Amniotic epithelial cell (primary cell): ENCODE measurements at regions not wholly inside any gene's neighbourhood (a gene's known extent, or its start where the extent isn't known, plus 50 kb on each side); places are given as distances from the start of the nearest gene placed in this dataset.
"Not testable (repeated sequence)": the region's sequence is repeated elsewhere in the genome, so short reads cannot be mapped to it uniquely, and the experiment has no call there.

Source experiments
- DNase-seq: peaks from one replicate; pipeline ENCODE4 v3.0.0-alpha.2; 2010; ENCODE audit warnings: low read depth

GRCh38 chr7:127530148-127530547, 55.2 kb downstream of the GCC1 start:
- DNase-seq, result peak; percentile 60

GRCh38 chr7:127527561-127527960, 57.8 kb downstream of the GCC1 start:
- DNase-seq, result no peak

DNA sequence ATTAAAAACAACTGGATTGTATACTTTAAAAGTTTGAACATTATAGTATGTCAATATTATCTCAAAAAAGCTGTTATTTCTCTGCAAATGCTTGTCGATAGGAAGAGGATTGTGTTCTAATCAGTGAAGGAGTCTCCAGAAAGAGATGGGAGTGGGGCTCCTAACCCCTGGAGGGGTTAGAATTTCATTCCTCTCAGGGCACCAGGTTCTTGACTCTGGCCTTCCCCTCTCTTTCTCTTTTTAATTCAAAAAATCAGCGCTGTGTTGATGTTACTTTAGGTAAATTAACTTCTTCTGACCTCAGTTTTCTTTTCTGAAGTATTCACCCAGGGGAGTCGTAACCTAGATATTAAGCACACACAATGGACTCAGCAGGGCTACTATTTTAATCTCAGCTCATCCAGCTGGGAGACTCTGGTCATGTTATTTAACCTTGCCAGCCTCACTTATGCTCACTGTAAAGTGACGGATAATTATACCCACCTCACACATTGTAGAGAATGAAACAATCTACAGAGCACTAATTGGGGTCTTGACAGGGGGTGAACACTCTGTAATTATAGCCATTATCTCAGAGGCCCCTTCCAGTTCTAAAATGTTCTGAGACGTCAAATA, 59.4 kb downstream of the GCC1 start:
- DNase-seq, result no peak

- DNase-seq, result no peak
Measured at GRCh38 chr7:127516320-127516719, 69.1 kb downstream of the GCC1 start.

GRCh38 chr7:127514499-127514898, 70.9 kb downstream of the GCC1 start:
- peak; percentile 22 for DNase-seq

DNA sequence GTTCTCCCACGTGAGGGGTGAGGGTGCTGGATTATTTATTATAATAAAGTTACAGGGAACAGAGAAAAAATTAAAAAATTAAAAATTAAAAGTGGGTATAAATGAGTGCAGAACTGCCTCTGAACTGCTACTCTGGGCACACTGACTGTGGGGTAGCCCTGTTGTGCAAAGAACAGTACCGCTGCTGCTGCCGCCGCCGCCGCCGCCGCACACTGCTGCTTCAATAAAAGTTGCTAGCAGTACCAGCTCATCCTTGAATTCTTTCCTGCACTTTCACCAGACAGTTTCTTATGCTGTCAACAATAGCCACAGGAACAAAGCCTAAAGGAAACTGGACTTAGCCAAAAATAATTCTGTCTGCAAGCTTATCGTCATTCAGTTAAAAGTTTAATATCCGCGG, 72.1 kb downstream of the GCC1 start:
- no peak for DNase-seq

GRCh38 chr7:127512663-127513062, 72.7 kb downstream of the GCC1 start:
- DNase-seq, result no peak

DNA sequence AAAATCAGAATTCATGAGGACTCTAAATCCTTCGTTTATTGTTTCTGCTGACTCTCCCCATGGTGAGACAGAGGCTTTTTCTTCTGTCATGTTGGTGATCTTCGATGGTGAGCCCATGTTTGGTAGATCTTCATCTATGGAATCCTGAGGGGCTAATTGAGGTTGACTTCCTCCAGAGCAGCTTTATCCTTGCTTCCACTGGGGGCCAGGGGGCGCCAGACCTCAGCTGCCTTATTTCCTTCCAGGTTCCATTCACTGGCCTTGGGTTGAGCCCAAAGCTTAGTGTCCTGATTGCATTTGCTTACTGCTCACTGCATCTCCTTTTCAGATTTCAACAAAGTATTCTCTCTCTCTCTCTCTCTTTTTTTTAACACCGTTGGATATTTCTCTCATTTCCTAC, 80.7 kb downstream of the GCC1 start:
- peak; percentile 16 for DNase-seq

DNA sequence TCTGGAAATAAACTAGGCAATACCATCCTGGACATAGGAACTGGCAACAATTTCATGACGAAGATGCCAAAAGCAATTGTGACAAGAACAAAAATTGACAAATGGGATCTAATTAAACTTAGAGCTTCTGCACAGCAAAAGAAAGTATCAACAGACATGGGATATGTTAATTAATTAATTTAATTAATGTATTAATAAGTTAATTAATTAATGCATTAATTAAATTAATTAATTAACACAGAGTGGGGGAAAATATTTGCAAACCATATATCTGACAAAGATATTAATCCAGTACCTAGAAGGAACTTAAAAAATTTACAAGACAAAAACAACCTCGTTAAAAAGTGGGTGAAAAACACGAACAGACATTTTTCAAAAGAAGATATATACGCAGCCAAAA, 83.6 kb downstream of the GCC1 start:
- no peak for DNase-seq

DNA sequence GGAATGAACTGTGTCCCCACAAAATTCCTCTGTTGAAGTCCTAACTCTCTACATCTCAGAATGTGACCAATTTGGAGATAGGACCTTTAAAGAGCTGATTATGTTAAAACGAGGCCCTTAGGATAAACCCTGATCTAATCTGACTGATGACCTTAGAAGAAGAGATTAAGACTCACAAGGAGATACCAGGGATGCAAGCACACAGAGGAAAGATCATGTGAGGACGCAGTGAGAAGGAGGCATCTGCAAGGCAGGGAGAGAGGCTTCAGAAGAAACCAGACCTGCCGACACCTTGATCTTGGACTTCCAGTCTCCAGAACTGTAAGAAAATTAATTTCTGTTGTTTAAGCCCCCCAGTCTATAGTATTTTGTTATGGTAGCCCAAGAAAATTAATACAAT, 94.9 kb upstream of the ZNF800 start:
- no peak for DNase-seq

DNA sequence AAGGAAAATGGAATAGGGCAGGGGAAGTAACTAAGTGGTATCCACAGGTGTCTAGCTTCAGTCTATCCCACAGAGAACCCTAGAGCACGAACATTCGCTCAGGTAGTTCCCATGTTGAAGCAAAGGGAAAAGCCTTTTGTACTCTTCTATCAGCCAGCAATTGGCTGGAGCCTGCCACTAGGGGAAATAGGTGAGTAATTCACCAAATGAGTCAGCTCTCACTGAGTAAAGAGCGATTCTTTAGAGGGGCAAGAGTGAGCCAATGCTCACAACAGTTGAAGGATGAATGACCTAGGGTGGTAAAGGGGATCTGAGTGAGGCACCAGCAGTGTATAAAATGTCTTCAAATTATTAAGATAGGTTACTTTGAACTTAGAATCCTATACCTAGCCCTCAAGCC, 94.1 kb upstream of the ZNF800 start:
- peak; percentile 1 for DNase-seq

DNA sequence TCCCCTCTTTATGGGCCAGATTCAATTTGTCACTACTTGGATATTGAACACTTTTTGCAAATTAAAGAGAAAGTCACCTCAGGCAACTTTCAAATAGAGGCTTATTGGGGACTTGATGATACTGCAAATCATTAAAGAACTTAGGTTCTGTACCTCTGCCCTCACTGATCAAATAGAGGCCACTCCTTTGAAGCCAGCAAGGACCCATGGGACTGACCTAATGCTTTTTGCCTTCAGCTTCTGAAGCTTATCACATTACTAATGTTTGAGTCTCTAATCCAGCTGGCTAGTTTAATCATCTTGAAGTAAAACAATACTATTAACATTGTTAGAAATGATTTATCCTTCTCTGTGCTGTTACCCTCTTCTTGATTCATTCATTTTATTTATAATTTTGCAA, 93.0 kb upstream of the ZNF800 start:
- no peak for DNase-seq

DNA sequence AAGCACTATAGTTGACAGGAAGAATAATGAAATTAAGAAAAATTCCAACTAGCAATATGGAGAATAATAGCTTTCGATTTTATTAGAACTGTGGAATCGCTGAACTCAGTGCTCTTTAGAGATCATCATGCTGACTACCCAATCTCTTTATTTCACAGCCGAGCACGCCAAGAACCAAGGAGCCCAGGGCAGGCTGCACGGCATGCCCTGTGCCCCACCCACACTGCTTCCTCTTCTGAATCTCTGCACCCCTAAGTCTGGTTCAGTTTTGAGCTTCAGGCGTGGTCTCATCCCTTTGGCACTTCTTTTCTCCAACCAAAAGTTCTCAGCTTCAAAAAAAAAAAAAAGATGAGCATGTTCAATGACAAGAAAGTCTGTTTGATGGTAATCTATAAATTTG, 92.4 kb upstream of the ZNF800 start:
- no peak for DNase-seq

- no peak for DNase-seq
Measured at GRCh38 chr7:127478461-127478860, 86.0 kb upstream of the ZNF800 start.

- DNase-seq, result no peak
Measured at GRCh38 chr7:127478024-127478355, 85.5 kb upstream of the ZNF800 start.

DNA sequence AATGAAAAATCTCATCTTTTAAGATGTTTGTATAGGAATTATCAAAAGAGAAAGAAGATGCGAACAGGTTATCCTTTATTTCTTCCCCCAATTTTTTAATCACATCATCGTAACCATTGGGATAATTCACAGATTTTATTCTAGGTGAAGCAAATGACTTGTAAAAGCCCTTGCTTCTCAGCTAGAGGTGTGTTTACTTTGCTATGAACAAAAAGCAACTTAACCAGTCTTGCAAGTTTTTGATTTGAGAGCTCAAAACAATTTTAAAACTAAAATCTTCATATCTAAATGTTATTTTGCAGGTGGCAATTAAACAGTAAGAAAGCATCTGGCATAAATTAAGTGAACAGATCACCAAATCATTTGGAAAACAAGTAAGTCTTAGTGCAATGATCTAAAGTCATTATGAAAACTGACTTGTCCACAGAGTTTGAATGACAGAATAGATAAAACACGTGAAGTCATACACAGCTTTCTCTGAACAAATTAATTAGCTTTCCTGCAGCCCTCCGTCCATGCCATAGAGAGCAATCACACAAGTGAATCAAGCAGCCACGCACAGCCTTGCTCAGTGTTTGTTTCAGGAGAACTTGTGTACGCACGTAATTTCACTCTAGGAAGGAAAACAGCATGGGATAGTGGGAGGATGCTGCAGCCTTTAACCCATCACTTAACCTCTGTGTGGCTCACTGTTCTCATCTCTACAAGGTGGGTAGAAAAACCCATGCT, 85.0 kb upstream of the ZNF800 start:
- DNase-seq, result no peak

DNA sequence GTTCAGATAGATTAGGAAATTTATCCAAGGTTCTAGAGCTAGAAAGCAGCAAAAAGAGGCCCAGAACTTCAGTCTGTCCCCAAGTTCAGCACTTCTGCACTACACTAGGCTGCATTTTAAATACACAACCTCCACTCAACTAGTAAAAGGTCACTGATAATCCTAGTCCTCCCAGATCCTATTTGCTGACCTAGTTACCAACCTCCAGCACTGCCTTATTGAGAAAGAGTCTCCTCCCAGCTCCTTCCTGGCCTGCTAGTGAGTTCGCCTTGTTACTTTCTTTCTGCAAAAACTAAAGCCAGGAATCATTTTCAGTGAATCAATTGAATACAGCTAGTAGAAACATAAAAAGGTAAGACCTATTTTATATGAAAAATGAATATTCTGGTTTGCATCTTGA, 84.1 kb upstream of the ZNF800 start:
- no peak for DNase-seq

- peak; percentile 23 for DNase-seq
Measured at GRCh38 chr7:127474457-127474856, 81.9 kb upstream of the ZNF800 start.

- DNase-seq, result no peak
Measured at GRCh38 chr7:127473409-127473808, 80.9 kb upstream of the ZNF800 start.

DNA sequence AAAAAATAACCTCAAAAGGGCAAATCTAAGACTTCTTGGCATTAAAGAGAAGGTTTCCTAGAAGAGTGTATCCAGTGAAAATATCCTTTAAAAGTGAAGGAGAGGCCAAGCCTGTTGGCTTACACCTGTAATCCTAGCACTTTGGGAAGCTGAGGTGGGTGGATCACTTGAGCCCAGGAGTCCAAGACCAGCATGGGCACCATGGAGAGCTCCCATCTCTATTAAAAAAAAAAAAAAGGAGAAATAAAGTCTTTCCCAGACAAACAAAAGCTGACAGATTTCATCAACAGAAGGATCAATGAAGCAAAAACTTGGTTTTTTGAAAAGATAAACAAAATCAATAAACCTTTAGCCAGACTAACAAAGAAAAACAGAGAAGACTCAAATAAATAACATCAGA, 67.6 kb upstream of the ZNF800 start:
- no peak for DNase-seq

- DNase-seq, result not testable (repeated sequence)
Measured at GRCh38 chr7:127451258-127451657, 58.8 kb upstream of the ZNF800 start.

- DNase-seq, result no peak
Measured at GRCh38 chr7:127448566-127448965, 56.1 kb upstream of the ZNF800 start.

DNA sequence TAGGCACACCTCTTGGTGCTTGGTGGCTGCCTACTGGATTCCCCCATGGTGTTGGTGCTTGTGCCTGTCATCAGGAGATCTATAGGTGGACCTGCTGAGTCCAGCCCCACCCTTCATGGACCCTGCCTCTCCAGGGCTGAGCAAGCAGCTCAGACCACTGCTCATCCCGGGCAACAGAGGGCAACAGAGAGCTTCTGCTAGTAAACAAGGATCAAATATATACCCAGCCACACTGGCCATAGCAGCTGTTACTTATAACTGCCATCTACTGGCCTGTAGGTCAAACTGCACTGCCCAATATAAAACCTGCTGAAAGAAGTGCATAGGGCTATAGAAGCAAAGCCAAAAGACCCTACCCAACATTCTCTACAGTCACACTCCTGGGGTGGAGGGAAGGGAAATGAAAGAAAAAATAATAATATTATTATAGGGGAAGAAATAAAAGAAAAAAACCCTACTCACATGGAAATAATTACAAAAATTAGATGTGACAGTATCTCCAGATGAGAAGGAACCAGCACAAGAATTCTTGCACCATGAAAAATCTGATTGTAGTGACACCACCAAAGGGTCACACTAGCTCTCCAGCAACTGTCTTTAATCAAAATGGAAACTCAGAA, 54.9 kb upstream of the ZNF800 start:
- DNase-seq, result peak; percentile 64

DNA sequence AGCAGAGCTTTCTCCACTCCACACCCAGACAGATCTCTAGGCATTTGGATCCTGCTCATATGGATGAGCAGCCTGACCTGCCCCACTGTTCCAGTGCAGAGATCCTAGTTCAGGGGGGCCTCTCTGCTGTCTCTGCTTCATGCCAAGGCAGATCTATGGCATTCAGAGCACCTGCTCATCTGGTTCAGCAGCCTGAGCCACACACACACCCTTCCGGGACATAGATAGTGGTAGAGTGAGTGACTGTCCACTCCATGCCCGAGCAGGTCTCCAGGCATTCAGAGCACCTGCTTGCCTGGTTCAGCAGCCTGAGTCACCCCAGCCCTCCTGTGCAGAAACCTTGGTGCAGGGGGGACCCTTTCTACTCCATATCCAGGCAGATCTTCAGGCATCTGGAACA, 54.3 kb upstream of the ZNF800 start:
- DNase-seq, result peak; percentile 17
